BLaER1 treated with 17β-estradiol and CSF1 and Interleukin-3, amounts not matched to agents 10 nM and 100 nM (cell line): ENCODE measurements at regions not wholly inside any gene's neighbourhood (a gene's known extent, or its start where the extent isn't known, plus 50 kb on each side); places are given as distances from the start of the nearest gene placed in this dataset.
"Not testable (repeated sequence)": the region's sequence is repeated elsewhere in the genome, so short reads cannot be mapped to it uniquely, and the experiment has no call there.

Source experiments
- H3K27ac ChIP-seq, 11 experiments: shearing (Covaris generic); formaldehyde crosslinking; 2 replicates each; pipeline ENCODE4 v1.8.1; 2022
- H3K27me3 ChIP-seq, 11 experiments: shearing (Covaris generic); formaldehyde crosslinking; 2 replicates each; pipeline ENCODE4 v1.8.1; 2022
- H3K36me3 ChIP-seq, 11 experiments: shearing (Covaris generic); formaldehyde crosslinking; 2 replicates each; pipeline ENCODE4 v1.8.1; 2022
- H3K4me1 ChIP-seq, 10 experiments: shearing (Covaris generic); formaldehyde crosslinking; 2 replicates each; pipeline ENCODE4 v1.8.1; 2022
- H3K4me2 ChIP-seq, 11 experiments: shearing (Covaris generic); formaldehyde crosslinking; 2 replicates each; pipeline ENCODE4 v1.8.1; 2022
- H3K4me3 ChIP-seq, 10 experiments: shearing (Covaris generic); formaldehyde crosslinking; 2 replicates each; pipeline ENCODE4 v1.8.1; 2022
- H3K9ac ChIP-seq, 11 experiments: shearing (Covaris generic); formaldehyde crosslinking; 2 replicates each; pipeline ENCODE4 v1.8.1; 2022
- H3K9me3 ChIP-seq, 11 experiments: shearing (Covaris generic); formaldehyde crosslinking; replicated peaks in 1 of 11; 2 replicates each; pipeline ENCODE4 v1.8.1; 2022
- H4K20me1 ChIP-seq, 11 experiments: shearing (Covaris generic); formaldehyde crosslinking; 2 replicates each; pipeline ENCODE4 v1.8.1; 2022
- Cebpa-rat ChIP-seq, 11 experiments: shearing (Covaris generic); IDR thresholded peaks; 2 replicates each; pipeline ENCODE4 v1.8.1; 2022

DNA sequence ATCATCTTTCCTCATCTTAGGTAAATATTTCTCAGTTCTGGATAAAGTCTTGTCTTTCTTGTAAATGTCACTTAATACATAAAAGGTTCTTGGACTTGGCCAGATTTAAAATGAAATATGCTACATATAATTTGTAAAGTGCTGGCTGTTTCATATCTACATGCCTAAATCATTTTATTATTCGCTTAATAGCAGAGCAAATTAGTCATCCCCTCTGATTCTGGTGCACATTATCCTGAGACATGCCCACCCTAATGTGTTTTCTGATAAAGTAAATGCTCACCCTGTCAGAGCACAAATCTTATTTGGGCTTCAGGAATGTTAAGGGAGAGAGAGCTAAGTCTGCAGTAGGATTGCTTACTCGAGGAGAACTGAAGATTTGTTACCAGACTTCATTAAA is 166.5 kb upstream of the IZUMO3 start:
- no peaks in the 10 kb centered on the region for H3K9me3 ChIP-seq
- no peaks in the 10 kb centered on the region for H4K20me1 ChIP-seq
- H3K36me3 ChIP-seq: no peaks in the 10 kb centered on the region
- no peak overlapping the region for H3K9ac ChIP-seq
- H3K4me3 ChIP-seq: no peak overlapping the region
- H3K4me1 ChIP-seq: no peaks in the 10 kb centered on the region
- H3K27me3 ChIP-seq: no peaks in the 10 kb centered on the region
- TF ChIP-seq Cebpa-rat (IDR thresholded peaks at IDR 0.05): no peak
- H3K4me2 ChIP-seq: no peak overlapping the region
- H3K27ac ChIP-seq: no peak overlapping the region

DNA sequence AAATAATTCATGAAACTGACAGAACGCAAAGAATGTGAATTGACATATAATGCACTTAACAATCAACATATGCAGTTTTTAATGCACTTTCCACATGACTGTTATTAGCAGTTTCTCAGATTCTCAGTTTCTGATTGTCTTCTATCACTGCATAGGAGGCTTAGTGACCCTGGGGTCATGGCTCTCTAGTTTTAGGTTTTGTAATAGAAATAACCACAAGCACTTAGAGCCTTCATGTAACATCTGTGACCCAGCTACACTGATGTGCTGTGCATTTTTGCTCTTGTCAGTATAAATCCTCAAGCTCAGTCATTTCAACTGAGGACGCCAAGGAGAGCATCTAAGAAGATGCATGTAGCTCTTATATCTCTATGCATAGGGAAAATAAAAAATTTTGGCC is 163.1 kb upstream of the IZUMO3 start:
- H4K20me1 ChIP-seq: no peaks in the 10 kb centered on the region
- H3K36me3 ChIP-seq: no peaks in the 10 kb centered on the region
- no peak overlapping the region for H3K4me3 ChIP-seq
- no peak for TF ChIP-seq Cebpa-rat (IDR thresholded peaks at IDR 0.05)
- H3K4me2 ChIP-seq: no peak overlapping the region
- H3K27ac ChIP-seq: no peak overlapping the region
- H3K27me3 ChIP-seq: no peaks in the 10 kb centered on the region
- no peak overlapping the region for H3K9ac ChIP-seq
- H3K4me1 ChIP-seq: no peaks in the 10 kb centered on the region
- no peaks in the 10 kb centered on the region for H3K9me3 ChIP-seq

DNA sequence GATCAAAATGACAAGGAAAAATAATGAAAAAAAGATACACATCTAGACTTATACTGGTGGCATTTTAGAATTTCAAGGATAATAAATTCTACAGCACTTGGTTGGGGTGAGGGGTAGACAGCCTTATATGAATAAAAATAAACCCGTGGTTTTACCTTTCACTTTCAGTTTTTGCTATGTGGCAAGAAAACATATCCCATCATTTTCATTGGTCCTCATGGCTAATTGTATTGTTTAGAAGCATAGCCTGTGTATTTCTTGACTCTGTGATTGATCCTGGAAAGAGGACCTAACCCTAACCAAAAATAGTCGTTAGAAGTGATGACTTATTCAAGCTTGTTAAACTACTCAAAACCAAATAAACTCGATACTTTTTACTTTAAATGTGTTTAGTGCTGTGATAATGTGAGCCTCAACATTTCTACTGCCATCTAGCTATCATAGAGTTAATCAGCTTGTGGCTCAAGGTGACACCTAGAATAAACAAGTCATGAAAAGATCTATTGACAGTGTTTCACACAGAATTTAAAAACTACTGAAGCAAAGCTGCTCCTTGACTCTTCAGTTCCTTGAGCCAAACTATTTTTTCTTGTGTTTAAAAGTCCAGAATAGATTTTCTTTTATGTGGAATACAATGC is 153.3 kb upstream of the IZUMO3 start:
- H4K20me1 ChIP-seq: no peaks in the 10 kb centered on the region
- H3K36me3 ChIP-seq: no peaks in the 10 kb centered on the region
- peaks cover 0 to 3% (median 0%) of the 10 kb centered on the region in 11 experiments; a peak in 1 of 22 replicates for H3K9me3 ChIP-seq
- peak overlapping the region; percentile 2 to 51 (median 44); a peak in 16 of 22 replicates for H3K9ac ChIP-seq
- peak overlapping the region; percentile 7 to 51 (median 43); a peak in 15 of 20 replicates for H3K4me3 ChIP-seq
- H3K4me2 ChIP-seq: peak overlapping the region; percentile 22 to 66 (median 57); a peak in 21 of 22 replicates
- peaks cover 0 to 9% (median 0%) of the 10 kb centered on the region in 10 experiments; a peak in 3 of 20 replicates for H3K4me1 ChIP-seq
- TF ChIP-seq Cebpa-rat (IDR thresholded peaks at IDR 0.05): no peak
- H3K27me3 ChIP-seq: no peaks in the 10 kb centered on the region
- peak overlapping the region in 9 of 11 experiments; percentile 44 to 67 (median 57); a peak in 17 of 22 replicates for H3K27ac ChIP-seq

DNA sequence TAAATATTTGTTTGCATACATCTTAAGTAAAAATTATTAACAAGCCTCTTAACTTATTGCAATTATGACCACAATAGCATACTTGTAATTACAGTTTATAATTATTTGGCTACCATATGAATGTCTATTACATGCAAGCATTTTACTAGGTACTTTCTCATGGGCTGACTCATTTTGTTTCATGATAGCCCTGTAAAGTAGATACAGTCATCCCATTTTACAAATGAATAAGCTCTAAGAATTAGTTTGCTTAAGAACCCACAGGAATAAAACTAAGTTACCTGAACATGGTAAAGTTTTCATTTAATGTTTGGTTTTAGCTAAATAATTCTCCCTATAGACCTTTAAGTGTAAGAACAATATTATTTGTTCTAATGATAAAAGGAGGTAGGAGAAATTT is 126.6 kb upstream of the IZUMO3 start:
- Histone ChIP-seq H4K20me1 (no peaks in the 10 kb centered on the region), H3K27me3 (no peaks in the 10 kb centered on the region), H3K36me3 (no peaks in the 10 kb centered on the region), H3K4me1 (no peaks in the 10 kb centered on the region), H3K9ac (no peak overlapping the region), H3K4me3 (no peak overlapping the region), H3K27ac (no peak overlapping the region), H3K4me2 (no peak overlapping the region), H3K9me3 (peaks cover 0 to 14% (median 7%) of the 10 kb centered on the region in 11 experiments; a peak in 8 of 22 replicates)
- TF ChIP-seq Cebpa-rat (IDR thresholded peaks at IDR 0.05): no peak

DNA sequence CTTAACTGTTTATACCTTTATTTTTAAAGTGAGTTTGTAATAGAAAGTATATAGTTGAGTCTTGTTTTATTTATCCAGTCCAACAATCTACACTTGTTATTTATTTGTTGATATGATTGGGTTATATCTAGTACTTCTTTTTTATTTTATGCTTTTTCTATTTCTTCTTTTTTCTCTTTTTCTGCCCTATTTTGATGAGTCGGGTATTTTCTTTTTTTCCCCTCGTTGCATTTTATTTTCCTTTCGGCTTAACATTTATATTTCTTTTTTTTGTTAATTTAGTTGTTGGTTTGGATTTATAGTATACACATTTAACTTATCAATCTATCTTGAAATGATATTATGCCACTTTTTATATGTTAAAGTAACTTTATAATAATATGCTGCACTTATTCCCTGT is 111.7 kb upstream of the IZUMO3 start:
- Histone ChIP-seq H3K4me3 (no peak overlapping the region), H3K4me2 (no peak overlapping the region), H3K4me1 (no peaks in the 10 kb centered on the region), H3K27ac (no peak overlapping the region), H3K27me3 (no peaks in the 10 kb centered on the region), H3K9me3 (peaks cover 0 to 10% (median 6%) of the 10 kb centered on the region in 11 experiments; a peak in 12 of 22 replicates), H4K20me1 (no peaks in the 10 kb centered on the region), H3K9ac (no peak overlapping the region), H3K36me3 (no peaks in the 10 kb centered on the region)
- no peak for TF ChIP-seq Cebpa-rat (IDR thresholded peaks at IDR 0.05)

DNA sequence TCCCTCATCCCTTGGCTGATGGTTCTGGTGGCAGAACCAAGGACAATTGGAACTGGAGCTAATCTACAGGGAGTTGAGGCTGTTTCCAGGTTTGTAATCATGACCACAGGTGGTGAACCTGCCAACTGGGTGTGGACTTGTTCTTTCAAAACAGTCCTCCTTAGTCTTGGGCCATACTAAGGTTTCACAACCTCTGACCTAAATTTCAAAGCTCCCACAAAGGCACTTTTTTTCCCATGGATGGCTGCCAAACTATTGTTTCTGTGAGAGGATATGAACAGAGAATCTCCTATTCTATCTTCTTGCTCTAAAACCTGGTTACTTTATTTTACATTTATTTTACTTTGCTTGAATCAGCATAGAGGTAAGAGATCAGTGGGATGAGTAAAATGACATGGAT is 106.5 kb upstream of the IZUMO3 start:
- Histone ChIP-seq H3K4me2 (no peak overlapping the region), H3K4me1 (no peaks in the 10 kb centered on the region), H4K20me1 (no peaks in the 10 kb centered on the region), H3K27ac (no peak overlapping the region), H3K9me3 (peaks cover 16 to 33% (median 28%) of the 10 kb centered on the region in 11 experiments), H3K36me3 (no peaks in the 10 kb centered on the region), H3K4me3 (no peak overlapping the region), H3K27me3 (no peaks in the 10 kb centered on the region), H3K9ac (no peak overlapping the region)
- no peak for TF ChIP-seq Cebpa-rat (IDR thresholded peaks at IDR 0.05)

DNA sequence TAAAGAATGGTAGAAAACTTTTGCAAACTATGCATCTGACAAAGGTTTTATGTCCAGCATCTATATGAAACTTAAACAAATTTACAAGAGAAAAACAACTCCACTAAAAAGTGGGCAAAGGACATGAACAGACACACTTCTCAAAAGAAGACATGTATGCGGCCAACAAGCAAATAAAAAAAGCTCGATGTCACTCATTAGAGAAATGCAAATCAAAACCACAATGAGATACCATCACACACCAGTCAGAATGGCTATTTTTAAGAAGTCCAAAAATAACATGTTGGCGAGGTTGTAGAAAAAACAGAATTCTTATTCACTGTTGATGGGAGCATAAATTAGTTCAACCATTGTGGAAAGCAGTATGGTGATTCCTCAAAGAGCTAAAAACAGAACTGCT is 83.1 kb upstream of the IZUMO3 start:
- not testable (repeated sequence) for H3K27me3 ChIP-seq, H3K27ac ChIP-seq, H4K20me1 ChIP-seq, H3K9ac ChIP-seq, H3K9me3 ChIP-seq, H3K4me3 ChIP-seq, H3K36me3 ChIP-seq
- H3K4me2 ChIP-seq: peak overlapping the region in 8 of 11 experiments; percentile 7 to 41 (median 22); a peak in 10 of 22 replicates
- H3K4me1 ChIP-seq: peaks cover 3 to 12% (median 8%) of the 10 kb centered on the region in 10 experiments; a peak in 12 of 20 replicates

DNA sequence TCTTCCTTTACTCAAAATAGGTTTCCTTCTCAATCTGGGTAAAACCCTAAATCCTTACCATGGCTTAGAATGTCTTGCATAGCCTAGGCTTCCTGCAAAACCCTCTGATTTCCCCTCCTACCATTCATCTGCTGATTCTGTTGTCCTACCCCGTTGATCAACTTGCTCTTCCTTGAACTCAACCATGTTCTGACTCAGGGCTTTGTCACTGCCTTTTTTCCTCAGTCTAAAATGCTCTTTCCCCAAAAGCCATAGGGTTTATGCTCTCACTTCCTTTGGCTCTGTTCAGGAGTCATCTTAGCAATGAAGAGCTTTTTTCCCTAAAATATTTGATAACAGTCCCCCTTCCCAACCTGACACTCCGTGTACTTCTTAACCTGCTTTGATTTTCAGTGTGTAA is 79.4 kb upstream of the IZUMO3 start:
- Histone ChIP-seq H3K27me3 (no peaks in the 10 kb centered on the region), H4K20me1 (no peaks in the 10 kb centered on the region), H3K36me3 (no peaks in the 10 kb centered on the region), H3K4me1 (peaks cover 17 to 29% (median 26%) of the 10 kb centered on the region in 10 experiments), H3K27ac (peak overlapping the region in 3 of 11 experiments; percentile 8 to 20 (median 20); a peak in 3 of 22 replicates), H3K9me3 (no peaks in the 10 kb centered on the region), H3K4me3 (no peak overlapping the region), H3K9ac (no peak overlapping the region), H3K4me2 (peak overlapping the region in 3 of 11 experiments; percentile 4 to 33 (median 25); a peak in 3 of 22 replicates)
- no peak for TF ChIP-seq Cebpa-rat (IDR thresholded peaks at IDR 0.05)

DNA sequence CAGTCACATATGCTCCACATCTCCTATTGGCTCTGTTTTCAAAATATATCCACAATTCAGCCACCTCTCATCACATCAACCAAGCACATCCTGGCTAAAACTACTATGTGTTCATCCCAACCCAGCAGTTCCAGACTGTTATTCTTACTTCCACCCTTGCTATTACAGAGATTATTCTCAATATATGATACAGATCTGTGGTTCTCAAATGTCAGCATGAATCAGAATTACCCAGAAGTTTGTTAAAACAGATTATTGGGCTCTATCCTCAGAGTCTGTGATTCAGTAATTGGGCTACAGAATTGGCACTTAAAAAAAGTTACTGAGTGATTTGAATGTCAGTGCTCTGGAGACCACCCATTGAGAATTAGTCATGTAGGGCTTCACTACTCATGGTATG is 78.8 kb upstream of the IZUMO3 start:
- Histone ChIP-seq H3K9me3 (no peaks in the 10 kb centered on the region), H3K4me2 (peak overlapping the region in 2 of 11 experiments; percentile 25 to 33; a peak in 3 of 22 replicates), H3K4me3 (no peak overlapping the region), H3K4me1 (peaks cover 17 to 31% (median 26%) of the 10 kb centered on the region in 10 experiments), H4K20me1 (no peaks in the 10 kb centered on the region), H3K27ac (peak overlapping the region in 3 of 11 experiments; percentile 8 to 20 (median 20); a peak in 3 of 22 replicates), H3K36me3 (no peaks in the 10 kb centered on the region), H3K9ac (no peak overlapping the region), H3K27me3 (no peaks in the 10 kb centered on the region)
- TF ChIP-seq Cebpa-rat (IDR thresholded peaks at IDR 0.05): no peak

DNA sequence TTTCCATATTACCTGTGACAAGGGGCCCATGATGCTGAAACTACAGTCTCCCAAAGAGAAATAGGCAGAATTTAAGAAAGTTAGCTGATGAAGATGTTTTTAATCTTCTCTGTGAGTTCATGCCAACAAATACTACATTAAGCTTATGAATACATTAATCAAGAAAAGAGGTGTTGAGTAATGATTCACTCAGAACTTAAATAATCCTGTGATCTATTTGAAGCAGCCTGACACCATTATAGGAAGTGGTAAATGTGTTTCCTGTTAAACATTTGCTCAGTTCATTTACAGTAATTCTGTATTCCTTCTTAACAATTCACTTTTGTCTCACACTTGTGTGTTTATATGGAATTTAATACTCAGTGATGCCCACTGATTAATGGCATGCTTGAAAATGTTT is 75.0 kb upstream of the IZUMO3 start:
- H4K20me1 ChIP-seq: no peaks in the 10 kb centered on the region
- peak overlapping the region in 10 of 11 experiments; percentile 24 to 70 (median 54); a peak in 15 of 22 replicates for H3K9ac ChIP-seq
- peak overlapping the region in 1 of 10 experiments; percentile 4; a peak in 2 of 20 replicates for H3K4me3 ChIP-seq
- no peak for TF ChIP-seq Cebpa-rat (IDR thresholded peaks at IDR 0.05)
- H3K9me3 ChIP-seq: no peaks in the 10 kb centered on the region
- no peaks in the 10 kb centered on the region for H3K27me3 ChIP-seq
- peak overlapping the region; percentile 47 to 82 (median 63) for H3K4me2 ChIP-seq
- H3K27ac ChIP-seq: peak overlapping the region; percentile 68 to 88 (median 83)
- no peaks in the 10 kb centered on the region for H3K36me3 ChIP-seq
- peaks cover 14 to 31% (median 19%) of the 10 kb centered on the region in 10 experiments for H3K4me1 ChIP-seq
